ENCODE measurements at regions not wholly inside any gene's neighbourhood (a gene's known extent, or its start where the extent isn't known, plus 50 kb on each side); places are given as distances from the start of the nearest gene placed in this dataset.
"Not testable (repeated sequence)": the region's sequence is repeated elsewhere in the genome, so short reads cannot be mapped to it uniquely, and the experiment has no call there.

DNA sequence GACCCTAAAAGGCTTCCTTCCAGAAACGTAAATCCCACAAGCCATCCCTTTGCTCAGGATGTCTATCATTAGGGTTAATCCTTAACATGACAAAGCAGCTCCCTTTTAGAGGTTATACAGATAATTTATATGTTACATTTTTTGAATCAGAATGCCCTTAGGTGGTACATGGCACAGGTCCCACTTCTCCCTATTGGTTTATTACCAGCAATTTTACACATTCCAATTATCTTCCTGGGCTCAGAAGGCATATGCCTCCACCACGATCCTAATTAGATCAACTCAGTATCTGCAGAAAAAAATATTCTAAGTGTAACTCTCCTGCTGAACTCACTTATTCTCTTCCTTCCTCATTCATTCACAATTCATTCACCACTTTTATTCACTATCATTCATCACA, 507.0 kb upstream of the MAP2 start:
- H3K4me2 ChIP-seq (ENCODE audit: extremely low read depth, insufficient read depth, low read length), result no peak overlapping the region
- no peaks in the 10 kb centered on the region for H3K27me3 ChIP-seq (ENCODE audit: control insufficient read depth, insufficient read depth, low read length)

DNA sequence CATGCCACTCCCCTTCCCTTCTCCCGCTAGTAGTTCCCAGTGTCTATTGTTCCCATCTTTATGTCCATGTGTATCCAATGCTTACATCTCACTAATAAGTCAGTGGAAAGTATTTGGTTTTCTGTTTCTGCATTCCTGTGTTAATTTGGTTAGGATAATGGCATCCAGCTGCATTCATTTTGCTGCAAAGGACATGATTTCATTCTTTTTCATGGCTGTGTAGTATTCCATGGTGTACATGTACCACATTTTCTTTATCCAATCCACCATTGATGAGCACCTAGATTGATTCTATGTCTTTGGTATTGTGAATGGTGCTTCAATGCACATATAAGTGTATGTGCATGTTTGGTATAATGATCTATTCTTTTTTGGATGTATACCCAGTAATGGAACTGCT, 502.5 kb upstream of the MAP2 start:
- not testable (repeated sequence) for H3K27ac ChIP-seq (ENCODE audit: insufficient read depth, low read length); H3K36me3 ChIP-seq (ENCODE audit: control insufficient read depth, insufficient read depth, low read length); H3K79me2 ChIP-seq (ENCODE audit: control insufficient read depth, insufficient read depth, low read length); H3K4me3 ChIP-seq (replicated peaks in 1 of 4; ENCODE audit: control extremely low read depth in 1 of 4, insufficient read depth in 1 of 4, low read depth in 3 of 4, low read length in 4 of 4); H3K9ac ChIP-seq (ENCODE audit: insufficient read depth, low read length); H3K9me3 ChIP-seq (ENCODE audit: control insufficient read depth, insufficient read depth, low read depth, low read length); H2AFZ ChIP-seq (ENCODE audit: low read length); H3K27me3 ChIP-seq (ENCODE audit: control insufficient read depth, insufficient read depth, low read length); H4K20me1 ChIP-seq (ENCODE audit: control insufficient read depth, extremely low read depth, insufficient read depth, low read length); H3K4me2 ChIP-seq (ENCODE audit: extremely low read depth, insufficient read depth, low read length); DNase-seq (ENCODE audit: low read depth in 2 of 2); H3K4me1 ChIP-seq (ENCODE audit: control insufficient read depth, extremely low read depth, insufficient read depth, low read length)

More for the DNA sequence above, 507.0 kb upstream of the MAP2 start:
- H3K79me2 ChIP-seq (ENCODE audit: control insufficient read depth, insufficient read depth, low read length), result no peaks in the 10 kb centered on the region
- no peak overlapping the region for H2AFZ ChIP-seq (ENCODE audit: low read length)
- no peaks in the 10 kb centered on the region for H3K36me3 ChIP-seq (ENCODE audit: control insufficient read depth, insufficient read depth, low read length)
- no peak for TF ChIP-seq EZH2 (IDR thresholded peaks at IDR 0.05; ENCODE audit: low read length, missing control alignments)
- TF ChIP-seq, protein P1, sequence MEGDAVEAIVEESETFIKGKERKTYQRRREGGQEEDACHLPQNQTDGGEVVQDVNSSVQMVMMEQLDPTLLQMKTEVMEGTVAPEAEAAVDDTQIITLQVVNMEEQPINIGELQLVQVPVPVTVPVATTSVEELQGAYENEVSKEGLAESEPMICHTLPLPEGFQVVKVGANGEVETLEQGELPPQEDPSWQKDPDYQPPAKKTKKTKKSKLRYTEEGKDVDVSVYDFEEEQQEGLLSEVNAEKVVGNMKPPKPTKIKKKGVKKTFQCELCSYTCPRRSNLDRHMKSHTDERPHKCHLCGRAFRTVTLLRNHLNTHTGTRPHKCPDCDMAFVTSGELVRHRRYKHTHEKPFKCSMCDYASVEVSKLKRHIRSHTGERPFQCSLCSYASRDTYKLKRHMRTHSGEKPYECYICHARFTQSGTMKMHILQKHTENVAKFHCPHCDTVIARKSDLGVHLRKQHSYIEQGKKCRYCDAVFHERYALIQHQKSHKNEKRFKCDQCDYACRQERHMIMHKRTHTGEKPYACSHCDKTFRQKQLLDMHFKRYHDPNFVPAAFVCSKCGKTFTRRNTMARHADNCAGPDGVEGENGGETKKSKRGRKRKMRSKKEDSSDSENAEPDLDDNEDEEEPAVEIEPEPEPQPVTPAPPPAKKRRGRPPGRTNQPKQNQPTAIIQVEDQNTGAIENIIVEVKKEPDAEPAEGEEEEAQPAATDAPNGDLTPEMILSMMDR (conservative IDR thresholded peaks at IDR 0.05 in 1 of 2, IDR thresholded peaks at IDR 0.05 in 1 of 2; ENCODE audit: low read depth in 1 of 2, low read length in 2 of 2), result no peak
- no peak overlapping the region for H3K9ac ChIP-seq (ENCODE audit: insufficient read depth, low read length)
- H4K20me1 ChIP-seq (ENCODE audit: control insufficient read depth, extremely low read depth, insufficient read depth, low read length), result no peaks in the 10 kb centered on the region
- DNase-seq (ENCODE audit: low read depth in 2 of 2), result no peak
- H3K27ac ChIP-seq (ENCODE audit: insufficient read depth, low read length), result no peak overlapping the region
- no peak overlapping the region for H3K4me3 ChIP-seq (replicated peaks in 1 of 4; ENCODE audit: control extremely low read depth in 1 of 4, insufficient read depth in 1 of 4, low read depth in 3 of 4, low read length in 4 of 4)
- no peaks in the 10 kb centered on the region for H3K4me1 ChIP-seq (ENCODE audit: control insufficient read depth, extremely low read depth, insufficient read depth, low read length)
- no peaks in the 10 kb centered on the region for H3K9me3 ChIP-seq (ENCODE audit: control insufficient read depth, insufficient read depth, low read depth, low read length)

DNA sequence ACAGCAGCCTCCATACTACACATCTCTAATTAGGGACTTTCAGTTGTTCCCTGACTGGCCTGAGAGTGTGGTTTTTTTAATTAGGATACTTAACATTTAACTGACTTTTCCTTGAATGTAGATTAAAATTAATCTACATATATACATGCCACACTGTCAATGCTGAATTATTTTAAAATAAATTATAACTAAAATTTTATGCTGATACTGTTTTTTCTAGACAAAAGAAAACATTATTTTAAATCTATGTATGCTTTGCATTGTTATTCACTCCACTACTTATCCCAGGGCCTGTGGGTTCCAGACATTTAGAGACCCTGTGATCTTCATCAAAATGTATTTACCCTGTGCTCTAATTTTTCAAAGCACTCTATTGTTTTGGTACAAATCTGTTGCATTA, 496.0 kb upstream of the MAP2 start:
- H3K79me2 ChIP-seq (ENCODE audit: control insufficient read depth, insufficient read depth, low read length), result no peaks in the 10 kb centered on the region
- no peak overlapping the region for H3K27ac ChIP-seq (ENCODE audit: insufficient read depth, low read length)
- no peak for DNase-seq (ENCODE audit: low read depth in 2 of 2)
- no peaks in the 10 kb centered on the region for H3K9me3 ChIP-seq (ENCODE audit: control insufficient read depth, insufficient read depth, low read depth, low read length)
- no peak overlapping the region for H2AFZ ChIP-seq (ENCODE audit: low read length)
- no peak overlapping the region for H3K4me2 ChIP-seq (ENCODE audit: extremely low read depth, insufficient read depth, low read length)
- H3K36me3 ChIP-seq (ENCODE audit: control insufficient read depth, insufficient read depth, low read length), result no peaks in the 10 kb centered on the region
- H3K9ac ChIP-seq (ENCODE audit: insufficient read depth, low read length), result no peak overlapping the region
- no peaks in the 10 kb centered on the region for H3K27me3 ChIP-seq (ENCODE audit: control insufficient read depth, insufficient read depth, low read length)
- TF ChIP-seq EZH2 (IDR thresholded peaks at IDR 0.05; ENCODE audit: low read length, missing control alignments), result no peak
- TF ChIP-seq, protein P1 (conservative IDR thresholded peaks at IDR 0.05 in 1 of 2, IDR thresholded peaks at IDR 0.05 in 1 of 2; ENCODE audit: low read depth in 1 of 2, low read length in 2 of 2), result no peak
- no peaks in the 10 kb centered on the region for H3K4me1 ChIP-seq (ENCODE audit: control insufficient read depth, extremely low read depth, insufficient read depth, low read length)
- H3K4me3 ChIP-seq (replicated peaks in 1 of 4; ENCODE audit: control extremely low read depth in 1 of 4, insufficient read depth in 1 of 4, low read depth in 3 of 4, low read length in 4 of 4), result no peak overlapping the region
- H4K20me1 ChIP-seq (ENCODE audit: control insufficient read depth, extremely low read depth, insufficient read depth, low read length), result no peaks in the 10 kb centered on the region
